GM12801 (cell line): ENCODE measurements at regions not wholly inside any gene's neighbourhood (a gene's known extent, or its start where the extent isn't known, plus 50 kb on each side); places are given as distances from the start of the nearest gene placed in this dataset.

Experiments used
- TF ChIP-seq, protein P1 (sequence below): IDR thresholded peaks from one replicate; pipeline ENCODE4 v1.5.1; 2011; ENCODE audit warnings: control low read depth; ENCODE audit not compliant: insufficient read length; ENCODE audit errors: extremely low read depth

- TF ChIP-seq, protein P1, sequence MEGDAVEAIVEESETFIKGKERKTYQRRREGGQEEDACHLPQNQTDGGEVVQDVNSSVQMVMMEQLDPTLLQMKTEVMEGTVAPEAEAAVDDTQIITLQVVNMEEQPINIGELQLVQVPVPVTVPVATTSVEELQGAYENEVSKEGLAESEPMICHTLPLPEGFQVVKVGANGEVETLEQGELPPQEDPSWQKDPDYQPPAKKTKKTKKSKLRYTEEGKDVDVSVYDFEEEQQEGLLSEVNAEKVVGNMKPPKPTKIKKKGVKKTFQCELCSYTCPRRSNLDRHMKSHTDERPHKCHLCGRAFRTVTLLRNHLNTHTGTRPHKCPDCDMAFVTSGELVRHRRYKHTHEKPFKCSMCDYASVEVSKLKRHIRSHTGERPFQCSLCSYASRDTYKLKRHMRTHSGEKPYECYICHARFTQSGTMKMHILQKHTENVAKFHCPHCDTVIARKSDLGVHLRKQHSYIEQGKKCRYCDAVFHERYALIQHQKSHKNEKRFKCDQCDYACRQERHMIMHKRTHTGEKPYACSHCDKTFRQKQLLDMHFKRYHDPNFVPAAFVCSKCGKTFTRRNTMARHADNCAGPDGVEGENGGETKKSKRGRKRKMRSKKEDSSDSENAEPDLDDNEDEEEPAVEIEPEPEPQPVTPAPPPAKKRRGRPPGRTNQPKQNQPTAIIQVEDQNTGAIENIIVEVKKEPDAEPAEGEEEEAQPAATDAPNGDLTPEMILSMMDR = no peak
Measured at GRCh38 chr21:27803571-27803970, 836.7 kb upstream of the ADAMTS5 start.

- TF ChIP-seq, protein P1 = no peak
Measured at GRCh38 chr21:27802816-27803475, 836.1 kb upstream of the ADAMTS5 start.

DNA sequence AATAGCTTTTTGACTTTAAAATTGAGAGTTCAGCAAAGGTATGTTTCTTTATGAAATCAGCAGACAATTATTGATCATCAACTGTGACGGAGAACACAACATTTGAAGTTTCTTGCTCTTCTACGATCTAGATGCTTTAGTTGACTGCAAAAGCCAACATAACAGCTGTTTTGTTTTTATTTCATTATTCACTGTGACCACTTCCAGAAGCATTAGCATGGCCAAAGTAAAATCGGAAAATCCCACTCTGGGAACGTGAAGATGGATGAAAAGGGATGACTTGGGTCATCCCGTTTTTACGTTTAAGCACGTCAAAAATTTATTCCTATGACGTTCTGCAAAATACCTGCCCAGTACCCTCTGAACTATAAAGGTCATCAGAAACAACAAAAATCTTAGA, 833.0 kb upstream of the ADAMTS5 start:
- TF ChIP-seq, protein P1 = no peak

GRCh38 chr21:27796106-27796505, 829.2 kb upstream of the ADAMTS5 start:
- TF ChIP-seq, protein P1 = no peak

GRCh38 chr21:27795418-27795817, 828.5 kb upstream of the ADAMTS5 start:
- TF ChIP-seq, protein P1 = no peak

GRCh38 chr21:27793901-27794300, 827.0 kb upstream of the ADAMTS5 start:
- TF ChIP-seq, protein P1 = no peak

DNA sequence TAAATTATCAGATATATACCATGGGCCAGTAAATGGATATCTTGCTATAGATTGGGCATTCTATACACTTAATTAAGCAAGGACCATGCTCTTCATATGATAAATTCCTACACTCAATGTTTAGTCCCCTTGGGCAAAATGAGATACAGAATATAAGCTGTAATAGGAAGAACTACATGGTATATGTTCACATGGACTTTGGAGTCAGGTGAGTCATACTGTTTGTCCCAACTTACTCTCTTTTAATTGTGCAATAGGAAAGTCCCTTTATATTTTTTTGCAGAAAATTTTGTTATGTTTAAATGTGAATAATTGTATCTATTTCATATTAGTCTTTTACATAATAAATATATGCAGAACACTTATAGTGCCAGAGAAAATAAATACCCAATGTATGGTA, 820.2 kb upstream of the ADAMTS5 start:
- TF ChIP-seq, protein P1 = no peak
